GM12872 (cell line): ENCODE measurements at regions not wholly inside any gene's neighbourhood (a gene's known extent, or its start where the extent isn't known, plus 50 kb on each side); places are given as distances from the start of the nearest gene placed in this dataset.

ENCODE experiments used
- CTCF ChIP-seq: IDR thresholded peaks from 3 replicates; pipeline ENCODE4 v1.5.1; 2011; ENCODE audit warnings: low read depth, mild to moderate bottlenecking, low read length, moderate library complexity; ENCODE audit not compliant: insufficient read depth

- TF ChIP-seq CTCF = no peak
Measured at GRCh38 chr3:74510261-74510818, 104.1 kb downstream of the CNTN3 start.

- TF ChIP-seq CTCF = no peak
Measured at GRCh38 chr3:74507691-74508090, 106.8 kb downstream of the CNTN3 start.

- no peak for TF ChIP-seq CTCF
Measured at GRCh38 chr3:74506246-74506645, 108.2 kb downstream of the CNTN3 start.

- no peak for TF ChIP-seq CTCF
Measured at GRCh38 chr3:74501007-74501406, 113.5 kb downstream of the CNTN3 start.

- no peak for TF ChIP-seq CTCF
Measured at GRCh38 chr3:74500257-74500656, 114.2 kb downstream of the CNTN3 start.

- no peak for TF ChIP-seq CTCF
Measured at GRCh38 chr3:74491874-74492273, 122.6 kb downstream of the CNTN3 start.

GRCh38 chr3:74489050-74489792 is 125.2 kb downstream of the CNTN3 start:
- no peak for TF ChIP-seq CTCF
